ENCODE measurements at regions not wholly inside any gene's neighbourhood (a gene's known extent, or its start where the extent isn't known, plus 50 kb on each side); places are given as distances from the start of the nearest gene placed in this dataset.

DNA sequence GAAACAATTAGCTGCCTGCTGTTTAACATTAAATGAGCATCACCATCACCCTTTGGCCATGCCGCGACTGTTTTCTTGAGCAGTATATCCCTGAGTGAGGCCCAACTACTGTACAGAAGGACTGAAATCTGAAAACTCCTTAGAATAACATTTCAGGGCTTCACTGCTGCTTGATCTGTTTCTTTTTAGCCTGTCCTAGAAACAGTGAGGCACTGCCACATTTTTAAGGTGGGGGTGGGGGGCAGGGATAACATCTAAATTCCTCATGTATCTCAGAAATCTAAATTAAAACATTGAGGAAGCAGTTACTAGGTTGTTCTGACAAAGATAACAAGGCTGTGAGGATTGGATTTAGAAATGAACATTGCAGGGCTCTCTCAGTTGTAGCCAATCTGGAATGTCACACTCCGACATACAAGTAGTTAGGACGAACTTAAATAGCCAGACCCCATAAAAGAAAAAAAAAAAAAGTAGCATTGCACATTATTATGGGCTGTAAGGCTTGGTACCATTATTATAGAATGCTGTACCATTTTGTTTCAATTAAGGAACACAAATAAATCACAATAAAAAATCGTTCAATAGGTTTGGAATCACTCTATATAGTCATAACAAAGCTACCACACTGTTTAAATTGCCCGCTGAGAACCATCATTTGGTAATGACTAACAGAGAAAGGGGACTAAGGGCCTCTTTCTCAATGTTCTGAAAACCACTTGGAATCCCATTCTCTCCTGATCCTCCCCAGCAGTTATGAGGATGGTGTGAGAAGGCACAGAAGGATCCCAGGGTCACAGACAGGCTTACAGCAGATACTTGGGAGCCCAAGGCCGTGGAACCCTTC is 256.1 kb downstream of the INHBA start (continued):
- TF ChIP-seq, protein P1, sequence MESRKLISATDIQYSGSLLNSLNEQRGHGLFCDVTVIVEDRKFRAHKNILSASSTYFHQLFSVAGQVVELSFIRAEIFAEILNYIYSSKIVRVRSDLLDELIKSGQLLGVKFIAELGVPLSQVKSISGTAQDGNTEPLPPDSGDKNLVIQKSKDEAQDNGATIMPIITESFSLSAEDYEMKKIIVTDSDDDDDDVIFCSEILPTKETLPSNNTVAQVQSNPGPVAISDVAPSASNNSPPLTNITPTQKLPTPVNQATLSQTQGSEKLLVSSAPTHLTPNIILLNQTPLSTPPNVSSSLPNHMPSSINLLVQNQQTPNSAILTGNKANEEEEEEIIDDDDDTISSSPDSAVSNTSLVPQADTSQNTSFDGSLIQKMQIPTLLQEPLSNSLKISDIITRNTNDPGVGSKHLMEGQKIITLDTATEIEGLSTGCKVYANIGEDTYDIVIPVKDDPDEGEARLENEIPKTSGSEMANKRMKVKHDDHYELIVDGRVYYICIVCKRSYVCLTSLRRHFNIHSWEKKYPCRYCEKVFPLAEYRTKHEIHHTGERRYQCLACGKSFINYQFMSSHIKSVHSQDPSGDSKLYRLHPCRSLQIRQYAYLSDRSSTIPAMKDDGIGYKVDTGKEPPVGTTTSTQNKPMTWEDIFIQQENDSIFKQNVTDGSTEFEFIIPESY (IDR thresholded peaks at IDR 0.05; ENCODE audit: borderline replicate concordance, low read depth): no peak
- TF ChIP-seq FOSL2 (IDR thresholded peaks at IDR 0.05; ENCODE audit: borderline replicate concordance, low read depth): no peak
- TF ChIP-seq POLR2AphosphoS5 (IDR thresholded peaks at IDR 0.05; ENCODE audit: low read depth, low read length): no peak
- no peak for TF ChIP-seq TEAD4 (IDR thresholded peaks at IDR 0.05; ENCODE audit: borderline replicate concordance, insufficient read depth)
- no peak for TF ChIP-seq CHD2 (IDR thresholded peaks at IDR 0.05; ENCODE audit: low read length, partially characterized antibody)
- no peak for TF ChIP-seq JUND (IDR thresholded peaks at IDR 0.05)
- TF ChIP-seq TAF1 (IDR thresholded peaks at IDR 0.05; ENCODE audit: borderline replicate concordance, low read depth, low read length): no peak

- WGBS (ENCODE audit: low lambda C conversion rate): 89% methylated on average over 3 of the region's 3 CpGs
- TF ChIP-seq POLR2AphosphoS5 (IDR thresholded peaks at IDR 0.05; ENCODE audit: low read depth, low read length): no peak
- no peak for TF ChIP-seq GABPA (IDR thresholded peaks at IDR 0.05; ENCODE audit: low read depth)
- TF ChIP-seq, protein P2, sequence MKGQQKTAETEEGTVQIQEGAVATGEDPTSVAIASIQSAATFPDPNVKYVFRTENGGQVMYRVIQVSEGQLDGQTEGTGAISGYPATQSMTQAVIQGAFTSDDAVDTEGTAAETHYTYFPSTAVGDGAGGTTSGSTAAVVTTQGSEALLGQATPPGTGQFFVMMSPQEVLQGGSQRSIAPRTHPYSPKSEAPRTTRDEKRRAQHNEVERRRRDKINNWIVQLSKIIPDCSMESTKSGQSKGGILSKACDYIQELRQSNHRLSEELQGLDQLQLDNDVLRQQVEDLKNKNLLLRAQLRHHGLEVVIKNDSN (IDR thresholded peaks at IDR 0.05; ENCODE audit: borderline replicate concordance, low read depth): no peak
- no peak for TF ChIP-seq SMC3 (IDR thresholded peaks at IDR 0.05; ENCODE audit: low read depth, low read length)
- no peak for TF ChIP-seq CHD2 (IDR thresholded peaks at IDR 0.05; ENCODE audit: low read length, partially characterized antibody)
- TF ChIP-seq, protein P3, sequence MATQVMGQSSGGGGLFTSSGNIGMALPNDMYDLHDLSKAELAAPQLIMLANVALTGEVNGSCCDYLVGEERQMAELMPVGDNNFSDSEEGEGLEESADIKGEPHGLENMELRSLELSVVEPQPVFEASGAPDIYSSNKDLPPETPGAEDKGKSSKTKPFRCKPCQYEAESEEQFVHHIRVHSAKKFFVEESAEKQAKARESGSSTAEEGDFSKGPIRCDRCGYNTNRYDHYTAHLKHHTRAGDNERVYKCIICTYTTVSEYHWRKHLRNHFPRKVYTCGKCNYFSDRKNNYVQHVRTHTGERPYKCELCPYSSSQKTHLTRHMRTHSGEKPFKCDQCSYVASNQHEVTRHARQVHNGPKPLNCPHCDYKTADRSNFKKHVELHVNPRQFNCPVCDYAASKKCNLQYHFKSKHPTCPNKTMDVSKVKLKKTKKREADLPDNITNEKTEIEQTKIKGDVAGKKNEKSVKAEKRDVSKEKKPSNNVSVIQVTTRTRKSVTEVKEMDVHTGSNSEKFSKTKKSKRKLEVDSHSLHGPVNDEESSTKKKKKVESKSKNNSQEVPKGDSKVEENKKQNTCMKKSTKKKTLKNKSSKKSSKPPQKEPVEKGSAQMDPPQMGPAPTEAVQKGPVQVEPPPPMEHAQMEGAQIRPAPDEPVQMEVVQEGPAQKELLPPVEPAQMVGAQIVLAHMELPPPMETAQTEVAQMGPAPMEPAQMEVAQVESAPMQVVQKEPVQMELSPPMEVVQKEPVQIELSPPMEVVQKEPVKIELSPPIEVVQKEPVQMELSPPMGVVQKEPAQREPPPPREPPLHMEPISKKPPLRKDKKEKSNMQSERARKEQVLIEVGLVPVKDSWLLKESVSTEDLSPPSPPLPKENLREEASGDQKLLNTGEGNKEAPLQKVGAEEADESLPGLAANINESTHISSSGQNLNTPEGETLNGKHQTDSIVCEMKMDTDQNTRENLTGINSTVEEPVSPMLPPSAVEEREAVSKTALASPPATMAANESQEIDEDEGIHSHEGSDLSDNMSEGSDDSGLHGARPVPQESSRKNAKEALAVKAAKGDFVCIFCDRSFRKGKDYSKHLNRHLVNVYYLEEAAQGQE (IDR thresholded peaks at IDR 0.05; ENCODE audit: low read depth, low read length): no peak
- no peak for TF ChIP-seq EP300 (IDR thresholded peaks at IDR 0.05; ENCODE audit: borderline replicate concordance in 1 of 2, low read depth in 1 of 2, low read length in 1 of 2)
- no peak for TF ChIP-seq TEAD4 (IDR thresholded peaks at IDR 0.05; ENCODE audit: borderline replicate concordance, insufficient read depth)
- TF ChIP-seq, protein P1 (IDR thresholded peaks at IDR 0.05; ENCODE audit: borderline replicate concordance, low read depth): no peak
- TF ChIP-seq CTCF (IDR thresholded peaks at IDR 0.05): no peak
- TF ChIP-seq EZH2phosphoT487 (IDR thresholded peaks at IDR 0.05; ENCODE audit: borderline replicate concordance, low read depth): no peak
- no peak for TF ChIP-seq YY1 (IDR thresholded peaks at IDR 0.05; ENCODE audit: low read depth)
- TF ChIP-seq TAF1 (IDR thresholded peaks at IDR 0.05; ENCODE audit: borderline replicate concordance, low read depth, low read length): no peak
- no peak for TF ChIP-seq PBX3 (IDR thresholded peaks at IDR 0.05)
- no peak for DNase-seq
- POLR2A ChIA-PET: no interaction called here
- Histone ChIP-seq H3K9me2 (no peaks in the 10 kb centered on the region), H3K27ac (ENCODE audit: low read depth in 2 of 2, low read length in 1 of 2) (no peak overlapping the region), H2AFZ (ENCODE audit: low read depth) (no peak overlapping the region), H3K9me3 (no peaks in the 10 kb centered on the region), H3K4me1 (ENCODE audit: control insufficient read depth in 1 of 2, insufficient read depth in 2 of 2, low read depth in 1 of 2, low read length in 1 of 2) (no peaks in the 10 kb centered on the region), H3K9ac (no peak overlapping the region), H3K27me3 (ENCODE audit: insufficient read depth) (no peaks in the 10 kb centered on the region), H3K4me3 (ENCODE audit: low read depth in 2 of 2, low read length in 1 of 2) (no peak overlapping the region), H3K79me2 (ENCODE audit: insufficient read depth) (no peaks in the 10 kb centered on the region), H3F3A (replicated peaks; ENCODE audit: insufficient read depth) (no peaks in the 10 kb centered on the region), H3K4me2 (no peak overlapping the region), H4K20me1 (ENCODE audit: insufficient read depth) (no peaks in the 10 kb centered on the region), H3K36me3 (replicated peaks in 1 of 2; ENCODE audit: control insufficient read depth in 1 of 2, insufficient read depth in 2 of 2, low read length in 1 of 2) (no peaks in the 10 kb centered on the region)
- CTCF ChIA-PET: no interaction called here
These were observed 256.9 kb downstream of the INHBA start for GRCh38 chr7:41445946-41446345.

Data from SK-N-SH (cell line).